C4-2B (cell line): ENCODE measurements at regions not wholly inside any gene's neighbourhood (a gene's known extent, or its start where the extent isn't known, plus 50 kb on each side); places are given as distances from the start of the nearest gene placed in this dataset.

Experiments
- CTCF ChIP-seq: fragments of 450-650 bp; conservative IDR thresholded peaks from 2 replicates; pipeline ENCODE4 v1.5.1; 2017; ENCODE audit warnings: mild to moderate bottlenecking
- ZFX ChIP-seq: fragments of 450-650 bp; IDR thresholded peaks from 2 replicates; pipeline ENCODE4 v1.6.1; 2017

- TF ChIP-seq CTCF = no peak
- no peak for TF ChIP-seq ZFX
These were observed 537.4 kb upstream of the CDH5 start for GRCh38 chr16:65829076-65829475.
